ENCODE measurements at regions not wholly inside any gene's neighbourhood (a gene's known extent, or its start where the extent isn't known, plus 50 kb on each side); places are given as distances from the start of the nearest gene placed in this dataset.
"Not testable (repeated sequence)": the region's sequence is repeated elsewhere in the genome, so short reads cannot be mapped to it uniquely, and the experiment has no call there.

DNA sequence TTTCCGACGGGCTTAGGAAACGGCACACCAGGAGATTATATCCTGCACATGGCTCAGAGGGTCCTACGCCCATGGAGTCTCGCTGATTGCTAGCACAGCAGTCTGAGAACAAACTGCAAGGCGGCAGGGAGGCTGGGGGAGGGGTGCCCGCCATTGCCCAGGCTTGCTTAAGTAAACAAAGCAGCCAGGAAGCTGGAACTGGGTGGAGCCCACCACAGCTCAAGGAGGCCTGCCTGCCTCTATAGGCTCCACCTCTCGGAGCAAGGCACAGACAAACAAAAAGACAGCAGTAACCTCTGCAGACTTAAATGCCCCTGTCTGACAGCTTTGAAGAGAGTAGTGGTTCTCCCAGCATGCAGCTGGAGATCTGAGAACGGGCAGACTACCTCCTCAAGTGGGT lies 722.6 kb downstream of the BRINP3 start:
- not testable (repeated sequence) for TF ChIP-seq POLR2AphosphoS5 (IDR thresholded peaks at IDR 0.05; ENCODE audit: borderline replicate concordance, low read depth, low read length); EZH2 (IDR thresholded peaks at IDR 0.05); FOXP2 (optimal IDR thresholded peaks at IDR 0.05; ENCODE audit: control extremely low read depth, extremely low read length, insufficient read depth)

All from SK-N-MC (cell line).